ENCODE measurements at regions not wholly inside any gene's neighbourhood (a gene's known extent, or its start where the extent isn't known, plus 50 kb on each side); places are given as distances from the start of the nearest gene placed in this dataset.

- no peak for TF ChIP-seq CTCF (IDR thresholded peaks at IDR 0.05)
- no peak for TF ChIP-seq POLR2A (IDR thresholded peaks at IDR 0.05)
- no peak for TF ChIP-seq POLR2AphosphoS5 (IDR thresholded peaks at IDR 0.05; ENCODE audit: insufficient read depth in 1 of 2, low read depth in 1 of 2)
These were observed 186.7 kb upstream of the SLC24A2 start for GRCh38 chr9:19975499-19975898.
